K562 (cell line): ENCODE measurements at regions not wholly inside any gene's neighbourhood (a gene's known extent, or its start where the extent isn't known, plus 50 kb on each side); places are given as distances from the start of the nearest gene placed in this dataset.
A peak's percentile ranks its signal among the peaks of the same experiment; 100 is the strongest.

Source experiments
- ATAC-seq: fragments of 200-7000 bp; cut with Tn5 transposase; 3 replicates; pipeline ENCODE4 v1.9.1; 2020; ENCODE audit warnings: moderate library complexity
- BruUV-seq: library from RNA; stranded (reverse); fragments of 400-500 nt; replicated peaks from 2 replicates; lab custom pipeline; 2021; lab: Mats Ljungman, UMichigan
- CTCF ChIA-PET: fragments of 300-600 bp; formaldehyde crosslinking; extraction: SDS; loops from one replicate; lab custom pipeline; 2021; ENCODE audit warnings: low intra/inter-chr PET ratio; lab: Yijun Ruan, JAX
- POLR2A ChIA-PET: fragments of 300-600, 350-650 bp; sonication (Branson Sonifier 250); formaldehyde crosslinking; extraction: SDS; loops from one replicate; lab custom pipeline; 2021; ENCODE audit warnings: antibody characterized with exemption, inconsistent platforms; lab: Yijun Ruan, JAX
- DNase-seq, 4 experiments: peaks; one replicate each; pipeline versions ENCODE4 v3.0.0 to v3.0.0-alpha.2; 2011 to 2018; ENCODE audit warnings: low spot score in 3 of 4, mixed read lengths in 3 of 4; ENCODE audit errors: extremely low read depth in 1 of 4
- FAIRE-seq: peaks from 2 replicates; lab custom pipeline; 2011; peaks lifted over from hg19 to GRCh38; lab: Jason Lieb, UNC
- H2AFZ ChIP-seq: 2 replicates; pipeline ENCODE4 v1.6.0; 2011; ENCODE audit warnings: low read depth, low read length, control low read depth, inconsistent platforms
- H3K27ac ChIP-seq: fragments of 200-600 bp; 3 replicates; pipeline ENCODE4 v1.8.0; 2011; ENCODE audit warnings: low read depth, mild to moderate bottlenecking, control low read depth, inconsistent platforms, low read length, moderate library complexity, mixed read lengths; ENCODE audit errors: extremely low read depth
- H3K27me3 ChIP-seq, 2 experiments: fragments of 300-600 bp in 1 of 2; 2 replicates in 1 of 2; 3 replicates in 1 of 2; pipeline versions ENCODE4 v1.6.0 to v1.8.0; 2011; ENCODE audit warnings: inconsistent platforms in 2 of 2, low read length in 2 of 2, mild to moderate bottlenecking in 1 of 2, mixed read lengths in 1 of 2, moderate library complexity in 1 of 2; ENCODE audit not compliant: control insufficient read depth in 2 of 2, insufficient read depth in 2 of 2
- H3K36me3 ChIP-seq: fragments of 300-600 bp; 3 replicates; pipeline ENCODE4 v1.8.0; 2011; ENCODE audit warnings: mild to moderate bottlenecking, low read length, inconsistent platforms; ENCODE audit not compliant: control insufficient read depth, insufficient read depth
- H3K4me1 ChIP-seq, 2 experiments: fragments of 200-600 bp in 1 of 2; replicated peaks in 1 of 2; 2 replicates in 1 of 2; 3 replicates in 1 of 2; pipeline versions ENCODE4 v1.5.1 to v1.8.0; 2011; ENCODE audit warnings: inconsistent platforms in 2 of 2, low read length in 2 of 2, mild to moderate bottlenecking in 1 of 2, mixed read lengths in 1 of 2, moderate library complexity in 1 of 2; ENCODE audit not compliant: control insufficient read depth in 2 of 2, insufficient read depth in 2 of 2
- H3K4me2 ChIP-seq: 2 replicates; pipeline ENCODE4 v1.6.1; 2011; ENCODE audit warnings: low read length, control low read depth, inconsistent platforms, mixed read lengths; ENCODE audit not compliant: insufficient read depth
- H3K4me3 ChIP-seq: fragments of 200-600 bp; sonication (generic), shearing (Covaris generic); 2 replicates; pipeline ENCODE4 v1.5.1; 2016; ENCODE audit warnings: control low read depth, inconsistent platforms
- H3K79me2 ChIP-seq: fragments of 200-600 bp; 3 replicates; pipeline ENCODE4 v1.8.0; 2011; ENCODE audit warnings: low read length, inconsistent platforms; ENCODE audit not compliant: control insufficient read depth, insufficient read depth
- H3K9ac ChIP-seq, 2 experiments: 2 replicates each; pipeline versions ENCODE4 v1.6.0 to v1.6.1; 2011; ENCODE audit warnings: low read depth in 2 of 2, low read length in 2 of 2, control low read depth in 1 of 2, inconsistent platforms in 1 of 2, mild to moderate bottlenecking in 1 of 2, mixed read lengths in 1 of 2; ENCODE audit not compliant: insufficient read depth in 1 of 2
- H3K9me1 ChIP-seq: one replicate; pipeline ENCODE4 v1.6.0; 2011; ENCODE audit warnings: inconsistent platforms, mild to moderate bottlenecking, low read length, moderate library complexity; ENCODE audit not compliant: control insufficient read depth, insufficient read depth
- H3K9me3 ChIP-seq: replicated peaks from 2 replicates; pipeline ENCODE4 v1.5.1; 2011; ENCODE audit warnings: low read depth, low read length, inconsistent platforms; ENCODE audit not compliant: control insufficient read depth, insufficient read depth
- H4K20me1 ChIP-seq: replicated peaks from 2 replicates; pipeline ENCODE4 v1.6.1; 2011; ENCODE audit warnings: low read length, inconsistent platforms, mixed read lengths; ENCODE audit not compliant: control insufficient read depth, insufficient read depth
- FOSL1 ChIP-seq: fragments of 200-800 bp; sonication (Bioruptor generic); conservative IDR thresholded peaks from 2 replicates; pipeline ENCODE4 v1.6.1; 2016; ENCODE audit warnings: missing genetic modification characterization, missing compliant biosample characterization
- FOXA3 ChIP-seq, 2 experiments: fragments of 450-650 bp in 1 of 2; sonication (generic) in 1 of 2; formaldehyde crosslinking; IDR thresholded peaks in 1 of 2; conservative IDR thresholded peaks in 1 of 2; 2 replicates each; pipeline versions ENCODE4 v1.4.0 to v1.8.0; 2020 to 2022; ENCODE audit warnings: mild to moderate bottlenecking in 2 of 2, missing genetic modification reagents in 1 of 2
- JUND ChIP-seq, 2 experiments: IDR thresholded peaks; 2 replicates in 1 of 2; 3 replicates in 1 of 2; pipeline ENCODE4 v1.6.1; 2011; ENCODE audit warnings: borderline replicate concordance in 2 of 2, low read depth in 2 of 2, low read length in 2 of 2, improper control_type of control experiment in 1 of 2, missing biosample characterization in 1 of 2, missing genetic modification characterization in 1 of 2, missing genetic modification reagents in 1 of 2
- NR4A1 ChIP-seq, 2 experiments: fragments of 250-450 bp in 1 of 2; fragments of 450-650 bp in 1 of 2; sonication (Bioruptor Pico) in 1 of 2; IDR thresholded peaks; 2 replicates each; pipeline versions ENCODE4 v1.4.0 to v1.6.1; 2016 to 2020; ENCODE audit warnings: mild to moderate bottlenecking in 2 of 2, missing compliant biosample characterization in 1 of 2, missing genetic modification characterization in 1 of 2, moderate library complexity in 1 of 2
- ZNF143 ChIP-seq: sonication (generic); formaldehyde crosslinking; IDR thresholded peaks from 2 replicates; pipeline ENCODE4 v1.9.0; 2022; ENCODE audit warnings: mild to moderate bottlenecking, missing genetic modification reagents
- WGBS: fragments of 100-300 bp; shearing (Covaris generic); methylation state at CpG from one replicate; pipeline ENCODE4 v1.1.6; 2016; ENCODE audit warnings: low coverage, mixed read lengths; ENCODE audit not compliant: insufficient coverage; ENCODE audit errors: missing lambda C conversion rate; 5-methylcytosine and 5-hydroxymethylcytosine counted together
- in situ Hi-C: fragments of 300-500 bp; cut with MboI; formaldehyde crosslinking; loops from 4 replicates; pipeline ENCODE4 v1.15.0; 2018; ENCODE audit warnings: inconsistent platforms, mixed read lengths
- intact Hi-C: fragments of 100-400 bp; cut with micrococcal nuclease; formaldehyde crosslinking; loops from 2 replicates; pipeline ENCODE4 v1.14.2; 2022
- TF ChIP-seq, protein P1 (sequence below): fragments of 450-650 bp; IDR thresholded peaks from 2 replicates; pipeline ENCODE4 v1.6.1; 2014; ENCODE audit warnings: low read depth, mild to moderate bottlenecking, moderate library complexity, borderline replicate concordance
- TF ChIP-seq, protein P2 (sequence below): IDR thresholded peaks from 3 replicates; pipeline ENCODE4 v1.6.1; 2011; ENCODE audit warnings: borderline replicate concordance, mild to moderate bottlenecking, moderate library complexity; ENCODE audit not compliant: insufficient read length; ENCODE audit errors: extremely low read depth

GRCh38 chr2:37780387-37780676, 108.9 kb upstream of the CDC42EP3 start:
- TF ChIP-seq, protein P1, sequence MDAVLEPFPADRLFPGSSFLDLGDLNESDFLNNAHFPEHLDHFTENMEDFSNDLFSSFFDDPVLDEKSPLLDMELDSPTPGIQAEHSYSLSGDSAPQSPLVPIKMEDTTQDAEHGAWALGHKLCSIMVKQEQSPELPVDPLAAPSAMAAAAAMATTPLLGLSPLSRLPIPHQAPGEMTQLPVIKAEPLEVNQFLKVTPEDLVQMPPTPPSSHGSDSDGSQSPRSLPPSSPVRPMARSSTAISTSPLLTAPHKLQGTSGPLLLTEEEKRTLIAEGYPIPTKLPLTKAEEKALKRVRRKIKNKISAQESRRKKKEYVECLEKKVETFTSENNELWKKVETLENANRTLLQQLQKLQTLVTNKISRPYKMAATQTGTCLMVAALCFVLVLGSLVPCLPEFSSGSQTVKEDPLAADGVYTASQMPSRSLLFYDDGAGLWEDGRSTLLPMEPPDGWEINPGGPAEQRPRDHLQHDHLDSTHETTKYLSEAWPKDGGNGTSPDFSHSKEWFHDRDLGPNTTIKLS: no peak
- no peak for TF ChIP-seq ZNF143 (CRISPR knock-in tag)
- Histone ChIP-seq H3K9ac (no peak overlapping the region), H3K36me3 (no peaks in the 10 kb centered on the region), H3K9me3 (no peaks in the 10 kb centered on the region), H3K27me3 (peaks cover 0 to 4% of the 10 kb centered on the region in 2 experiments; a peak in 3 of 5 replicates), H3K27ac (no peak overlapping the region), H3K4me2 (no peak overlapping the region), H3K4me1 (no peaks in the 10 kb centered on the region; a peak in 1 of 5 replicates), H3K4me3 (no peak overlapping the region), H2AFZ (no peak overlapping the region), H4K20me1 (no peaks in the 10 kb centered on the region), H3K9me1 (no peaks in the 10 kb centered on the region), H3K79me2 (no peaks in the 10 kb centered on the region)
- WGBS: 19% methylated on average over 2 of the region's 2 CpGs
- ATAC-seq (no peak), DNase-seq (no peak), FAIRE-seq (no peak)
- CTCF ChIA-PET: no interaction called here
- intact Hi-C loops (no loop called here), in situ Hi-C loops (no loop called here)
- no TSS peak for BruUV-seq
- POLR2A ChIA-PET: interaction anchor here (0.6 to 0.7 kb wide), 2 partner anchors 30 to 92 kb away, joined by 3 read pairs; no protein-coding TSS in a partner anchor

- ATAC-seq: no peak
- no peak overlapping the region for H3K4me2 ChIP-seq
- BruUV-seq: no TSS peak
- H3K79me2 ChIP-seq: no peaks in the 10 kb centered on the region
- peaks cover 0 to 2% of the 10 kb centered on the region in 2 experiments; a peak in 2 of 5 replicates for H3K27me3 ChIP-seq
- WGBS: 4% methylated on average over 5 of the region's 5 CpGs
- intact Hi-C loops: no loop called here
- DNase-seq: no peak
- H3K4me3 ChIP-seq: no peak overlapping the region
- no peak overlapping the region for H3K9ac ChIP-seq
- FAIRE-seq: no peak
- H3K4me1 ChIP-seq: no peaks in the 10 kb centered on the region; a peak in 1 of 5 replicates
- CTCF ChIA-PET: no interaction called here
- POLR2A ChIA-PET: interaction anchor here (0.7 kb wide), 1 partner anchor 91 kb away, joined by 3 read pairs; no protein-coding TSS in a partner anchor
- in situ Hi-C loops: no loop called here
- H3K9me1 ChIP-seq: no peaks in the 10 kb centered on the region
- H2AFZ ChIP-seq: no peak overlapping the region
- no peak overlapping the region for H3K27ac ChIP-seq
- no peaks in the 10 kb centered on the region for H3K9me3 ChIP-seq
- H3K36me3 ChIP-seq: no peaks in the 10 kb centered on the region
- no peaks in the 10 kb centered on the region for H4K20me1 ChIP-seq
- TF ChIP-seq NR4A1 (CRISPR knock-in tag; IDR thresholded peaks at IDR 0.05) (no peak), NR4A1 (tag; IDR thresholded peaks at IDR 0.05) (no peak), FOXA3 (CRISPR knock-in tag; conservative IDR thresholded peaks at IDR 0.05 in 1 of 2, IDR thresholded peaks at IDR 0.05 in 1 of 2) (0 out of 4 replicates have a peak, but pooled peaks of 1 of the 2 experiments have one; percentile 35), JUND (IDR thresholded peaks at IDR 0.05; ENCODE audit: borderline replicate concordance, low read depth, low read length) (peak; percentile 57; the same call in 1 of the 2 replicates), JUND (tag; IDR thresholded peaks at IDR 0.05; ENCODE audit: borderline replicate concordance, low read depth, low read length) (peak; percentile 44; the same call in 1 of the 3 replicates), FOSL1 (tag) (peak; percentile 79)
- TF ChIP-seq, protein P2, sequence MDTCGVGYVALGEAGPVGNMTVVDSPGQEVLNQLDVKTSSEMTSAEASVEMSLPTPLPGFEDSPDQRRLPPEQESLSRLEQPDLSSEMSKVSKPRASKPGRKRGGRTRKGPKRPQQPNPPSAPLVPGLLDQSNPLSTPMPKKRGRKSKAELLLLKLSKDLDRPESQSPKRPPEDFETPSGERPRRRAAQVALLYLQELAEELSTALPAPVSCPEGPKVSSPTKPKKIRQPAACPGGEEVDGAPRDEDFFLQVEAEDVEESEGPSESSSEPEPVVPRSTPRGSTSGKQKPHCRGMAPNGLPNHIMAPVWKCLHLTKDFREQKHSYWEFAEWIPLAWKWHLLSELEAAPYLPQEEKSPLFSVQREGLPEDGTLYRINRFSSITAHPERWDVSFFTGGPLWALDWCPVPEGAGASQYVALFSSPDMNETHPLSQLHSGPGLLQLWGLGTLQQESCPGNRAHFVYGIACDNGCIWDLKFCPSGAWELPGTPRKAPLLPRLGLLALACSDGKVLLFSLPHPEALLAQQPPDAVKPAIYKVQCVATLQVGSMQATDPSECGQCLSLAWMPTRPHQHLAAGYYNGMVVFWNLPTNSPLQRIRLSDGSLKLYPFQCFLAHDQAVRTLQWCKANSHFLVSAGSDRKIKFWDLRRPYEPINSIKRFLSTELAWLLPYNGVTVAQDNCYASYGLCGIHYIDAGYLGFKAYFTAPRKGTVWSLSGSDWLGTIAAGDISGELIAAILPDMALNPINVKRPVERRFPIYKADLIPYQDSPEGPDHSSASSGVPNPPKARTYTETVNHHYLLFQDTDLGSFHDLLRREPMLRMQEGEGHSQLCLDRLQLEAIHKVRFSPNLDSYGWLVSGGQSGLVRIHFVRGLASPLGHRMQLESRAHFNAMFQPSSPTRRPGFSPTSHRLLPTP: no peak
Observed at GRCh38 chr2:37781028-37781427, 109.6 kb upstream of the CDC42EP3 start.
